H1 (cell line): ENCODE measurements at regions not wholly inside any gene's neighbourhood (a gene's known extent, or its start where the extent isn't known, plus 50 kb on each side); places are given as distances from the start of the nearest gene placed in this dataset.

Experiments
- CTCF ChIA-PET: fragments of 300-600 bp; sonication (Branson Sonifier 250); formaldehyde crosslinking; loops from one replicate; lab custom pipeline; 2021; ENCODE audit not compliant: partially characterized antibody; lab: Charles Lee
- POLR2A ChIA-PET: fragments of 300-600 bp; sonication (Branson Sonifier 250); formaldehyde crosslinking; loops from one replicate; lab custom pipeline; 2021; ENCODE audit warnings: inconsistent platforms; ENCODE audit not compliant: partially characterized antibody; lab: Charles Lee
- DNase-seq, 2 experiments: peaks; one replicate each; pipeline versions ENCODE4 v3.0.0 to v3.0.0-alpha.2; 2010 to 2022; ENCODE audit warnings: low spot score in 2 of 2, low read depth in 1 of 2, mixed read lengths in 1 of 2
- FAIRE-seq: peaks from 2 replicates; lab custom pipeline; 2011; peaks lifted over from hg19 to GRCh38; lab: Jason Lieb, UNC
- H2AFZ ChIP-seq: 2 replicates; pipeline ENCODE4 v1.8.1; 2012; ENCODE audit warnings: low read length, inconsistent platforms
- H2AK5ac ChIP-seq: 2 replicates; pipeline ENCODE4 v1.6.1; 2013; ENCODE audit warnings: low read depth, low read length
- H2BK120ac ChIP-seq: replicated peaks from 2 replicates; pipeline ENCODE3; 2013; ENCODE audit warnings: low read depth, low read length, inconsistent platforms
- H2BK12ac ChIP-seq: 2 replicates; pipeline ENCODE4 v1.6.1; 2013; ENCODE audit warnings: low read depth, low read length
- H2BK15ac ChIP-seq: 2 replicates; pipeline ENCODE4 v1.6.1; 2013; ENCODE audit warnings: low read length
- H2BK20ac ChIP-seq: 2 replicates; pipeline ENCODE4 v1.6.1; 2013; ENCODE audit warnings: low read length
- H2BK5ac ChIP-seq: 2 replicates; pipeline ENCODE4 v1.6.1; 2013; ENCODE audit warnings: low read depth, low read length
- H3K14ac ChIP-seq: 2 replicates; pipeline ENCODE4 v1.6.1; 2013; ENCODE audit warnings: inconsistent platforms; ENCODE audit not compliant: insufficient read length
- H3K18ac ChIP-seq: 2 replicates; pipeline ENCODE4 v1.6.1; 2013; ENCODE audit warnings: low read length; ENCODE audit errors: extremely low read depth
- H3K23ac ChIP-seq: 2 replicates; pipeline ENCODE4 v1.6.1; 2013; ENCODE audit warnings: inconsistent platforms; ENCODE audit not compliant: insufficient read length
- H3K23me2 ChIP-seq: 2 replicates; pipeline ENCODE4 v1.6.1; 2013; ENCODE audit warnings: low read depth, low read length
- H3K27ac ChIP-seq: 2 replicates; pipeline ENCODE4 v1.6.1; 2011; ENCODE audit warnings: low read depth, low read length, inconsistent platforms
- H3K27me3 ChIP-seq, 4 experiments: replicated peaks in 1 of 4; 1 replicate in 1 of 4; 2 replicates in 3 of 4; pipeline versions ENCODE4 v1.6.1 to v1.8.1; 2011 to 2013; ENCODE audit warnings: low read length in 3 of 4, mild to moderate bottlenecking in 3 of 4, inconsistent platforms in 2 of 4, mixed read lengths in 2 of 4, moderate library complexity in 1 of 4; ENCODE audit not compliant: control insufficient read depth in 3 of 4, insufficient read depth in 3 of 4; ENCODE audit errors: extremely low read depth in 1 of 4
- H3K36me3 ChIP-seq, 4 experiments: 2 replicates each; pipeline versions ENCODE4 v1.6.1 to v1.8.1; 2011 to 2013; ENCODE audit warnings: mild to moderate bottlenecking in 4 of 4, low read length in 3 of 4, moderate library complexity in 2 of 4, control low read depth in 1 of 4, inconsistent platforms in 1 of 4; ENCODE audit not compliant: insufficient read depth in 4 of 4, control insufficient read depth in 2 of 4
- H3K4ac ChIP-seq: replicated peaks from 2 replicates; pipeline ENCODE3; 2013; ENCODE audit warnings: low read length, low read depth, mixed read lengths, inconsistent platforms; ENCODE audit not compliant: insufficient read length
- H3K4me1 ChIP-seq, 4 experiments: replicated peaks in 1 of 4; 1 replicate in 1 of 4; 2 replicates in 3 of 4; pipeline versions ENCODE4 v1.6.1 to v1.8.1; 2011 to 2013; ENCODE audit warnings: low read length in 3 of 4, inconsistent platforms in 2 of 4, mixed read lengths in 1 of 4; ENCODE audit not compliant: insufficient read depth in 4 of 4, control insufficient read depth in 3 of 4
- H3K4me2 ChIP-seq, 2 experiments: 2 replicates each; pipeline versions ENCODE4 v1.6.1 to v1.8.1; 2011 to 2013; ENCODE audit warnings: low read depth in 2 of 2, low read length in 2 of 2, control low read depth in 1 of 2, inconsistent platforms in 1 of 2, mild to moderate bottlenecking in 1 of 2; ENCODE audit not compliant: insufficient read depth in 1 of 2
- H3K4me3 ChIP-seq, 4 experiments: fragments of 200-600, 300-600 bp in 1 of 4; sonication (generic), shearing (Covaris generic), sonication (Bioruptor Twin) in 1 of 4; 2 replicates each; pipeline versions ENCODE4 v1.5.1 to v1.8.1; 2011 to 2016; ENCODE audit warnings: low read length in 4 of 4, low read depth in 3 of 4, control low read depth in 2 of 4, inconsistent platforms in 2 of 4, mild to moderate bottlenecking in 2 of 4, mixed read lengths in 1 of 4, moderate library complexity in 1 of 4; ENCODE audit not compliant: insufficient read depth in 2 of 4; ENCODE audit errors: extremely low read depth in 1 of 4
- H3K56ac ChIP-seq: replicated peaks from 2 replicates; pipeline ENCODE3; 2013; ENCODE audit warnings: low read depth, mild to moderate bottlenecking, mixed read lengths, low read length, inconsistent platforms; ENCODE audit not compliant: insufficient read length
- H3K79me1 ChIP-seq: 2 replicates; pipeline ENCODE4 v1.6.1; 2013; ENCODE audit warnings: low read depth, low read length, control low read depth
- H3K79me2 ChIP-seq, 2 experiments: 2 replicates each; pipeline versions ENCODE4 v1.6.1 to v1.8.1; 2012 to 2013; ENCODE audit warnings: low read length in 2 of 2, mild to moderate bottlenecking in 2 of 2, inconsistent platforms in 1 of 2; ENCODE audit not compliant: insufficient read depth in 2 of 2, control insufficient read depth in 1 of 2
- H3K9ac ChIP-seq, 4 experiments: replicated peaks in 1 of 4; 1 replicate in 1 of 4; 2 replicates in 3 of 4; pipeline versions ENCODE4 v1.6.1 to v1.8.1; 2011 to 2013; ENCODE audit warnings: low read depth in 3 of 4, low read length in 3 of 4, control low read depth in 2 of 4, mild to moderate bottlenecking in 2 of 4, moderate library complexity in 2 of 4, inconsistent platforms in 1 of 4; ENCODE audit errors: extremely low read depth in 1 of 4
- H3K9me3 ChIP-seq, 2 experiments: 2 replicates each; pipeline versions ENCODE4 v1.6.1 to v1.8.1; 2012 to 2013; ENCODE audit warnings: mild to moderate bottlenecking in 2 of 2, moderate library complexity in 2 of 2, control low read depth in 1 of 2, inconsistent platforms in 1 of 2, low read depth in 1 of 2, low read length in 1 of 2, mixed read lengths in 1 of 2; ENCODE audit not compliant: insufficient read depth in 2 of 2
- H4K20me1 ChIP-seq, 2 experiments: replicated peaks in 1 of 2; 2 replicates each; pipeline versions ENCODE3 to v1.8.1; 2011 to 2013; ENCODE audit warnings: inconsistent platforms in 2 of 2, low read length in 2 of 2, mild to moderate bottlenecking in 1 of 2; ENCODE audit not compliant: insufficient read depth in 2 of 2, control insufficient read depth in 1 of 2
- H4K5ac ChIP-seq: 2 replicates; pipeline ENCODE4 v1.6.1; 2013; ENCODE audit warnings: low read length, low read depth, mixed read lengths, inconsistent platforms; ENCODE audit not compliant: insufficient read length
- H4K8ac ChIP-seq: 2 replicates; pipeline ENCODE4 v1.8.0; 2013; ENCODE audit warnings: mild to moderate bottlenecking, moderate library complexity, low read length, inconsistent platforms; ENCODE audit not compliant: insufficient read depth; ENCODE audit errors: extremely low read depth
- H4K91ac ChIP-seq: replicated peaks from 2 replicates; pipeline ENCODE3; 2013; ENCODE audit warnings: low read length, mixed read lengths, inconsistent platforms; ENCODE audit not compliant: insufficient read length
- KDM1A ChIP-seq: fragments of 200-600, 300-600 bp; sonication (generic); IDR thresholded peaks from 2 replicates; pipeline ENCODE4 v1.7.1; 2016; ENCODE audit warnings: mild to moderate bottlenecking, low read length, borderline replicate concordance
- WGBS, 2 experiments: shearing (Covaris generic) in 1 of 2; methylation state at CpG; one replicate each; pipeline versions ENCODE4 v1.1.6 to v1.1.7; 2013 to 2015; ENCODE audit warnings: low lambda C conversion rate in 2 of 2, mixed read lengths in 2 of 2, inconsistent platforms in 1 of 2, low coverage in 1 of 2, missing lambda C conversion rate in 1 of 2; ENCODE audit not compliant: insufficient replicate concordance in 2 of 2, insufficient coverage in 1 of 2, insufficient read length in 1 of 2; ENCODE audit errors: extremely low coverage in 1 of 2, missing lambda C conversion rate in 1 of 2; 5-methylcytosine and 5-hydroxymethylcytosine counted together

- Histone ChIP-seq H3K14ac (no peak overlapping the region), H3K9me3 (no peaks in the 10 kb centered on the region), H2BK120ac (no peak overlapping the region), H2AFZ (no peak overlapping the region), H3K4me2 (no peak overlapping the region), H3K9ac (no peak overlapping the region), H3K79me1 (no peaks in the 10 kb centered on the region), H3K23ac (no peak overlapping the region), H3K27ac (no peak overlapping the region), H4K91ac (no peak overlapping the region), H3K4me1 (0 out of 7 replicates have a peak, but pooled peaks cover 0 to 2% (median 0%) of the 10 kb centered on the region in 4 experiments), H4K8ac (no peak overlapping the region), H3K56ac (no peak overlapping the region), H3K4me3 (no peak overlapping the region), H3K36me3 (no peaks in the 10 kb centered on the region), H3K4ac (no peak overlapping the region), H2BK5ac (no peak overlapping the region), H2BK12ac (peak overlapping the region; percentile 41; the same call in 1 of the 2 replicates), H4K20me1 (no peaks in the 10 kb centered on the region), H3K79me2 (no peaks in the 10 kb centered on the region), H4K5ac (no peak overlapping the region), H2BK20ac (no peak overlapping the region), H3K23me2 (no peaks in the 10 kb centered on the region; the same call in 1 of the 2 replicates), H2AK5ac (no peak overlapping the region), H2BK15ac (no peak overlapping the region), H3K27me3 (no peaks in the 10 kb centered on the region), H3K18ac (no peak overlapping the region)
- FAIRE-seq: no peak
- ChIA-PET CTCF (interaction anchor here (0.8 to 2.8 kb wide), 13 partner anchors 9 to 109 kb away, joined by 3 to 13 read pairs (median 6); no protein-coding TSS in a partner anchor), POLR2A (interaction anchor here (1.1 kb wide), 1 partner anchor 13 kb away, joined by 5 read pairs; no protein-coding TSS in a partner anchor)
- no peak for TF ChIP-seq KDM1A
- 75% methylated on average over 7 of the region's 7 CpGs; no CpG with 5 or more reads in 1 of the 2 experiments for WGBS, 2 experiments
- DNase-seq: no peak
Observed at GRCh38 chr1:24991697-24992096, 61.6 kb upstream of the RUNX3 start.
